Progenitor cell of endocrine pancreas (in vitro differentiated cells): ENCODE measurements at regions not wholly inside any gene's neighbourhood (a gene's known extent, or its start where the extent isn't known, plus 50 kb on each side); places are given as distances from the start of the nearest gene placed in this dataset.

ENCODE experiments used
- DNase-seq: peaks from one replicate; pipeline ENCODE4 v3.0.0; 2021; ENCODE audit warnings: low spot score; ENCODE audit not compliant: unreplicated experiment
- H3K27ac Mint-ChIP-seq: 2 replicates; pipeline ENCODE4 v1.8.0; 2021; ENCODE audit warnings: mild to moderate bottlenecking, moderate library complexity, mixed read lengths
- H3K27me3 Mint-ChIP-seq: 2 replicates; pipeline ENCODE4 v1.8.0; 2021; ENCODE audit warnings: mixed read lengths
- H3K36me3 Mint-ChIP-seq: 2 replicates; pipeline ENCODE4 v1.8.0; 2022; ENCODE audit warnings: mixed read lengths; ENCODE audit not compliant: insufficient read depth
- H3K4me1 Mint-ChIP-seq: 2 replicates; pipeline ENCODE4 v1.8.0; 2021; ENCODE audit warnings: low read depth, mixed read lengths
- H3K4me3 Mint-ChIP-seq: 2 replicates; pipeline ENCODE4 v1.8.0; 2021; ENCODE audit warnings: low read depth, mild to moderate bottlenecking, moderate library complexity, mixed read lengths
- H3K9me3 Mint-ChIP-seq: 2 replicates; pipeline ENCODE4 v1.8.0; 2021; ENCODE audit warnings: low read depth, mixed read lengths
- TF ChIP-seq, protein P1 (sequence below): fragments of 200-600 bp; sonication (generic); IDR thresholded peaks from one replicate; pipeline ENCODE4 v1.5.0; 2021; ENCODE audit warnings: antibody characterized with exemption, mild to moderate bottlenecking; ENCODE audit not compliant: unreplicated experiment

- Mint-ChIP-seq H3K27ac (no peak overlapping the region), H3K36me3 (no peaks in the 10 kb centered on the region), H3K27me3 (peaks cover 27% of the 10 kb centered on the region), H3K4me1 (peaks cover 1% of the 10 kb centered on the region), H3K4me3 (no peak overlapping the region), H3K9me3 (no peaks in the 10 kb centered on the region)
- DNase-seq = no peak
- TF ChIP-seq, protein P1, sequence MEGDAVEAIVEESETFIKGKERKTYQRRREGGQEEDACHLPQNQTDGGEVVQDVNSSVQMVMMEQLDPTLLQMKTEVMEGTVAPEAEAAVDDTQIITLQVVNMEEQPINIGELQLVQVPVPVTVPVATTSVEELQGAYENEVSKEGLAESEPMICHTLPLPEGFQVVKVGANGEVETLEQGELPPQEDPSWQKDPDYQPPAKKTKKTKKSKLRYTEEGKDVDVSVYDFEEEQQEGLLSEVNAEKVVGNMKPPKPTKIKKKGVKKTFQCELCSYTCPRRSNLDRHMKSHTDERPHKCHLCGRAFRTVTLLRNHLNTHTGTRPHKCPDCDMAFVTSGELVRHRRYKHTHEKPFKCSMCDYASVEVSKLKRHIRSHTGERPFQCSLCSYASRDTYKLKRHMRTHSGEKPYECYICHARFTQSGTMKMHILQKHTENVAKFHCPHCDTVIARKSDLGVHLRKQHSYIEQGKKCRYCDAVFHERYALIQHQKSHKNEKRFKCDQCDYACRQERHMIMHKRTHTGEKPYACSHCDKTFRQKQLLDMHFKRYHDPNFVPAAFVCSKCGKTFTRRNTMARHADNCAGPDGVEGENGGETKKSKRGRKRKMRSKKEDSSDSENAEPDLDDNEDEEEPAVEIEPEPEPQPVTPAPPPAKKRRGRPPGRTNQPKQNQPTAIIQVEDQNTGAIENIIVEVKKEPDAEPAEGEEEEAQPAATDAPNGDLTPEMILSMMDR = no peak
Observed at GRCh38 chr11:134488913-134489312, 76.9 kb upstream of the B3GAT1 start.

GRCh38 chr11:134488512-134488911 lies 76.5 kb upstream of the B3GAT1 start:
- DNase-seq = no peak
- no peak overlapping the region for H3K27ac Mint-ChIP-seq
- peaks cover 31% of the 10 kb centered on the region for H3K27me3 Mint-ChIP-seq
- H3K4me3 Mint-ChIP-seq = no peak overlapping the region
- H3K9me3 Mint-ChIP-seq = no peaks in the 10 kb centered on the region
- H3K36me3 Mint-ChIP-seq = no peaks in the 10 kb centered on the region
- H3K4me1 Mint-ChIP-seq = peaks cover 1% of the 10 kb centered on the region
- TF ChIP-seq, protein P1 = no peak

GRCh38 chr11:134487696-134488095 lies 75.7 kb upstream of the B3GAT1 start:
- no peaks in the 10 kb centered on the region for H3K36me3 Mint-ChIP-seq
- H3K4me3 Mint-ChIP-seq = no peak overlapping the region
- H3K9me3 Mint-ChIP-seq = no peaks in the 10 kb centered on the region
- H3K4me1 Mint-ChIP-seq = peaks cover 1% of the 10 kb centered on the region
- H3K27me3 Mint-ChIP-seq = peaks cover 31% of the 10 kb centered on the region
- DNase-seq = no peak
- TF ChIP-seq, protein P1 = no peak
- no peak overlapping the region for H3K27ac Mint-ChIP-seq

DNA sequence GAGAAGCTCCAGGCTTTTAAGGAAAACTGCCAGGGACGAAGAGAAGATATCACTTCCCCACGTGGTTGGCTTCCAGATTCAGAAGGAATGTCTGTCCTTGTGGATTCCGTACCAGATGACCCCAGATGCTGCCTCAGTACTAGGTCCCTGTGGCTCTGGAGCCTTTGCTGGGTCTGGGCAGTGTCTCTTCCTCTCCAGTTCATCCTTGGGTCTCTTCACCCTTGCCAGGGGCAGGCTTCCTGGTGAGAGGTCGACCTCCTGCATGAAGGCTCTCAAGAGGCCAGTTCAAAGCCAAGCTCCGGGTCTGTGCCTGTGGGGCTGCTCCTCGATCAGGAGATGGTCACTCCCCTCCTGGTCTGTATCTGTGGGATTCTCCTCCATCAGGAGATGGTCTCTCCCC lies 74.7 kb upstream of the B3GAT1 start:
- no peak for DNase-seq
- Mint-ChIP-seq H3K27me3 (peaks cover 38% of the 10 kb centered on the region), H3K36me3 (no peaks in the 10 kb centered on the region), H3K4me1 (peaks cover 1% of the 10 kb centered on the region), H3K27ac (no peak overlapping the region), H3K4me3 (no peak overlapping the region), H3K9me3 (no peaks in the 10 kb centered on the region)
- TF ChIP-seq, protein P1 = no peak

- TF ChIP-seq, protein P1 = no peak
- no peak overlapping the region for H3K27ac Mint-ChIP-seq
- DNase-seq = no peak
Observed at GRCh38 chr11:134486106-134486505, 74.1 kb upstream of the B3GAT1 start.

More at GRCh38 chr11:134486106-134486505, 74.1 kb upstream of the B3GAT1 start:
- peaks cover 36% of the 10 kb centered on the region for H3K27me3 Mint-ChIP-seq
- H3K9me3 Mint-ChIP-seq = no peaks in the 10 kb centered on the region
- H3K4me3 Mint-ChIP-seq = no peak overlapping the region
- peaks cover 1% of the 10 kb centered on the region for H3K4me1 Mint-ChIP-seq
- H3K36me3 Mint-ChIP-seq = no peaks in the 10 kb centered on the region
